Fibroblast of lung (primary cell): ENCODE measurements at regions not wholly inside any gene's neighbourhood (a gene's known extent, or its start where the extent isn't known, plus 50 kb on each side); places are given as distances from the start of the nearest gene placed in this dataset.

Source experiments
- EZH2 ChIP-seq: IDR thresholded peaks from 2 replicates; pipeline ENCODE4 v1.5.1; 2012; ENCODE audit warnings: low read length, control low read depth, mild to moderate bottlenecking; ENCODE audit errors: missing control alignments
- TF ChIP-seq, protein P1 (sequence below), 2 donors: IDR thresholded peaks in 1 of 2; conservative IDR thresholded peaks in 1 of 2; 1 replicate in 1 of 2; 2 replicates in 1 of 2; pipeline ENCODE4 v1.5.1; 2011 to 2012; ENCODE audit warnings: low read length in 2 of 2, control low read depth in 1 of 2, inconsistent platforms in 1 of 2, low read depth in 1 of 2, mild to moderate bottlenecking in 1 of 2

DNA sequence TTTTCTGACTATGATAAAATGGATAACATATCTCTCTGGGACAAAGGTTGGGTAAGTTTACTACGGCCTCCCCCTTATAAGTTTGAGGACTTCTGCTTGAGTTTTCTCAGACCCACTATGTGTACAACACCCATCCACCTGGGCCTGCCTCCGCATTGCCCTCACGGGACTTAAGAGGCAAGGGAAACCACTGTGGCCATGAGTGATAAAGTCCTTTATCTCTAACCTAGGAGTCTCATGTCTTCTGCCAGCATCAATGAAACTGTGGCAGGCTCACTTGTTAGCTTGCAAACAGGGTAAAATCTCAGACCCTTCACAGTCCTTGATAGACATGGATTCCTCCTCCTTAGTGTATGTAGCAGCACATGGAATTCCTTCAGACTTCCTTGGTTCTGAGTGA, 173.4 kb upstream of the MYLIP start:
- TF ChIP-seq, protein P1, sequence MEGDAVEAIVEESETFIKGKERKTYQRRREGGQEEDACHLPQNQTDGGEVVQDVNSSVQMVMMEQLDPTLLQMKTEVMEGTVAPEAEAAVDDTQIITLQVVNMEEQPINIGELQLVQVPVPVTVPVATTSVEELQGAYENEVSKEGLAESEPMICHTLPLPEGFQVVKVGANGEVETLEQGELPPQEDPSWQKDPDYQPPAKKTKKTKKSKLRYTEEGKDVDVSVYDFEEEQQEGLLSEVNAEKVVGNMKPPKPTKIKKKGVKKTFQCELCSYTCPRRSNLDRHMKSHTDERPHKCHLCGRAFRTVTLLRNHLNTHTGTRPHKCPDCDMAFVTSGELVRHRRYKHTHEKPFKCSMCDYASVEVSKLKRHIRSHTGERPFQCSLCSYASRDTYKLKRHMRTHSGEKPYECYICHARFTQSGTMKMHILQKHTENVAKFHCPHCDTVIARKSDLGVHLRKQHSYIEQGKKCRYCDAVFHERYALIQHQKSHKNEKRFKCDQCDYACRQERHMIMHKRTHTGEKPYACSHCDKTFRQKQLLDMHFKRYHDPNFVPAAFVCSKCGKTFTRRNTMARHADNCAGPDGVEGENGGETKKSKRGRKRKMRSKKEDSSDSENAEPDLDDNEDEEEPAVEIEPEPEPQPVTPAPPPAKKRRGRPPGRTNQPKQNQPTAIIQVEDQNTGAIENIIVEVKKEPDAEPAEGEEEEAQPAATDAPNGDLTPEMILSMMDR (conservative IDR thresholded peaks at IDR 0.05 in 1 of 2, IDR thresholded peaks at IDR 0.05 in 1 of 2; ENCODE audit: low read depth in 1 of 2, low read length in 2 of 2) = no peak
- TF ChIP-seq EZH2 = no peak
